ENCODE measurements at regions not wholly inside any gene's neighbourhood (a gene's known extent, or its start where the extent isn't known, plus 50 kb on each side); places are given as distances from the start of the nearest gene placed in this dataset.

DNA sequence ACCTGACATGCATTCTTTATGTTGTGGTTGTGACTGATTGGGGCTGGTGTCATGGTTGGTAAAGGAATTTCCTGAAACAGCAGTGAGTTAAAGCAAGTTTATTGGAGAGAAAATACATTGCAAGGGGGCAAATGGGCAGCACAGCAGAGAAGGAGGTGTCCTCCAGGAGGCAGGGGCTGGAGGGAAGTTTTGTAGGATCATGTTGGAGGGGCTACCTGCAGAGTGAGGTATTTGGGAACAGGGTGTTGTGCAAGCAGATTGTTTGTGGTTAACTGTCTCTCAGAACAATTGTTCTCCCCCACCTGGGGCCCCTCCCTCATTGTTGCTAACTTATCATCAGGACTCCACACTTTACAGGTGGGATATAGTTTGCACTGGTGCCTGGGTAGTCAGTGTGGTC, 196.0 kb downstream of the NSUN3 start:
- no peak for DNase-seq

DNA sequence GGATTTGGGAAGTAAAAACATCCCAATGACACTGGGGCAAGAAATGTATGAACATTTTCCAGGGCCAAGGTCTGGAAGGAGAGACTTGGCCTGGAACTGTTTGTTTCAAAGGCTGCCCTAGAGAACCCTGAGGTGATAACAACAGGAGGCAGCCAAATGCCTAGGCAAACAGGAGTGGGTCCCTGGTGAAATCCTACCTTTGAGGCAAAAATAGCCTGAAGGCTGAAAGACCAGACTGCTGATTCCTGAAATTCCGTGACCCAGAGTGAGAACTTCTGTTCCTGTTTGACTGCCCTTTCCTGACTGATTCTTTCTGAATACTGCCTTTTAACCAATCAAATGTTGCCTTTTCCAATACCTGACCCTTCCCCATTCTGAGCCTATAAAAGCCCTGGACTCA, 196.4 kb downstream of the NSUN3 start:
- DNase-seq, result no peak

DNA sequence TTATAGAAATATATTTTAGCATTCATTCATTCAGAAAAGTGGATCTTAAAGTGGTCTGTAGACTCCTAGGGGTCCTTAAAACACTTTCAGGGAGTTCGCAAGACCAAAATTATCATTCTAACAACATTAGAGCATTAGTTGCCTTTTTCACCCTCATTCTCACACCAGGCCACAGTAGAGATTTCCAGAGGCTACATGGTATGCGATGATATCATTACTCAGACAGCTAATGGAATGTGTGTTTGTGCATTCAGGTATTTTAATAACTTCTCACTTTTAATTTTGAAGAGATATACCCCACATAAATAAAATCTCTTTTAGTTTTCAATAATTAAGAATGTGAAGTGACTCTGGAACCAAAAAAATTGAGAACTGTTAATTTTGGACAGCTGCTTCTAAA, 206.9 kb downstream of the NSUN3 start:
- DNase-seq, result no peak

DNA sequence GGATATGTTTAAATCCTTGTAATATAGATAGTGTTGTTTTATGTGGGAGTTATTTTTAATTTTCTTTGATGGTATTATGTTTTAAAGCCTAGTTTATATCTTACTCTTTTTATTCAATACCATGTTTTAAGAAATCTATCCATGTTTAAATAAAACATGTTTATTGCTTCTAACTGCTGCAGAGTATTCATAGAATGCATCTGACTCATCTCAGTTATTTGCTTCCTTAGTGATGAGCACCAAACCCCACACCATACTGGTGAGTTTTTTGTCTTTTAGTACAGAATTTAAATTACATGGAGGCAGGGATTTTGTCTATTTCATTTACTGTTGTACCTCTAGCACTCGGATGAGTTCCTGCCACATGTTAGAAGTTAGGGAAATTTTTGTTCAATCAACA, 209.2 kb downstream of the NSUN3 start:
- DNase-seq, result no peak

DNA sequence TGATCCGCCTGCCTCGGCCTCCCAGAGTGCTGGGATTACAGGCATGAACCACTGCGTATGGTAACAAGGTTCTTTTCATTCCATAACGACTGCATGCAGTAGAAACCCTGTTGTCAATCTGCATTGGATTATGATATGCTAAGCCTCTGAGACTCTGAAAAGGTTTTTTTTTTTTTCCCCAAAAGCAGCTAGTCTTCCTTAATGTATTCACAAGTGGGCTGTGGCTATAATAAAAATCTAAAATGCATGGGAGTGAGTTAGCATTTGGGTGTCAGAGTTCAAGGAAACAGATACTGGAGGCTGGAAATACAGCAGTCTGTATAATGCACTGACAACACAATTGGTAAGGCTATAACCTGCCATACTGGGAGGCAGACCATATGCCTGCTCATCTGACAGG, 218.1 kb downstream of the NSUN3 start:
- no peak for DNase-seq

DNA sequence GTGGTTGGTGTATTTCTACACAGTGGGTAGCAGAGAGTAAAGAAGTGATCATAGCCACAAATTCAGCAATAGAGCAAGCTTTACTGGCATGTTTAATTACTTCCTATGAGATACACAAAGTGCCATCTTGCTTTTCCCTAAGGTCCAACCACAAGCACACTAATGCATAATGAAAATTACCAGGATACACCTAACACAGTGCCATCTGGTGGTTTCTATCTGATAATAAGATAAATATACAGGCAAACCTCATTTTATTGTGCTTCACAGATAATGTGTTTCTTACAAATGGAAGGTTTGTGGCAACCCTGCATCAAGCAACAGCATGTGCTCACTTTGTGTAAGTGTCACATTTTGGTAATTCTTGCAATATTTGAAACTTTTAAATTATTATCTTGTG, 223.0 kb downstream of the NSUN3 start:
- no peak for DNase-seq

DNA sequence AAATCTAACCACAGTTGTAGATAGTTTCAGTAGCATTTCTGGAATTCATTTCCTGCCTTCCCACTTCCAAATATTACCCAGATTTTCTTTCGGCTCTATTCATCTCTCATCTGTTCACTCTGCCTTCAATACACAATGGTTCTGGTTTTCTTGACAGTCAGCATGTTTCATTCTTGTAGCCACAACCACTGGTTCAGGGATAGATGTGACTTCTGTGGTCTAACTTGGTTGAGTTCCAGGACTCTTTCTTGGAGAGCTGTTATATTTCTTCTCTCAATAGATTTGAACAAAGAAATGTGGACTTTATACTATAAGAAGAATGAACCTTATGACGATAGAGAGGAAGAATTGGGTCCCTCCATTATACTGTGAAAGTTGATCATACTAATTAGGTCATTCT, 228.8 kb downstream of the NSUN3 start:
- DNase-seq, result no peak

DNA sequence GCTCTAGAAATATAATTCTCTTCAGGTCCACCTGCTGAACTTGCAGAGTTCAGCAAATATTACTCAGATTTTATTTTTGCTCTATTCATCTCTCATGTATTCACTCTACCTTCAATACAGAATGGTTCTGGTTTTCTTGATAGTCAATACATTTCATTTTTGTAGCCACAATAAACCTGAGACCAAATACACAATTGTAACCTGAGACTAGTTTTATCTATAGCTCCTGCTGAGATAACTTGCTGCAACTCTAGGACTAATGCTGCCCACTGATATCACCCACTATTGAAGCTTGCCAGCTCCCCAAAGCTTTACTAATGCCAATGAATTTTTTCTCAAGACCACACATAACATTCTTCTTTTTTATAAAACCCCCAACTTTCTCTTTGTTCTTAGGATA, 229.3 kb downstream of the NSUN3 start:
- no peak for DNase-seq

DNA sequence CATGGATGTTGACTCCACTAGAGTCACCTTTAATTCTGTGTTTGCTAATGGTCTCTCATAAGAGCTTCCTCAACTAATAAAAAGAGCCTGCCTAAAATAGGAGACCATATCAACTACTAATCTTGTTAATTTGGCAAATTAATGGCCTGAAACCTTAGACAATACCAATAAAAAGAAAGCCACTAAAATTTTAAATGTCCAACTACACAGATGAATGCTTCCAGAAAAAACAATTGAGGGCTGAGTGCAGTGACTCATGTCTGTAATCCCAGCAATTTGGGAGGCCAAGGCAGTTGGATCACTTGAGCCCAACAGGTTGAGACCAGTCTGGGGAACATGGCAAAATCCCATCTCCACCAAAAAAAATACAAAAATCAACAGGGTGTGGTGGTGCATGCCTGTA, 230.9 kb downstream of the NSUN3 start:
- no peak for DNase-seq

DNA sequence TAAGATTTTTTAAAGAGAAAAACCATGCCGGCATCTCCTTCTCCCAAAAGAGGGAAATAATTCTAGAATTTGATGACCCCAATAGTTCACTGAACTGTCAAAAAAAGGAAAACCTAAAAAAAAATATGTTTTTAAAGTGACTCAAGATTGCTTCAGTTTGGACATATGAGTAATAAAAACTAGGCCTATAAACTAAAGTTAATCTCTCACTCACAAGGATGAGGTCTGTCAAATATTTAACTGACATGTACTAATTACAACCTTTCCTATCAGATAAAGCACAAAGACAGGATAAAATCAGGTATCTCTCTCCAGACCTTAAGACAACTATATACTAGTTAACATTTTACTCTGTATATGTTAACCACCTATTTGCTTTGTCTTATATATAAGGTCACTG, 231.9 kb downstream of the NSUN3 start:
- DNase-seq, result no peak

DNA sequence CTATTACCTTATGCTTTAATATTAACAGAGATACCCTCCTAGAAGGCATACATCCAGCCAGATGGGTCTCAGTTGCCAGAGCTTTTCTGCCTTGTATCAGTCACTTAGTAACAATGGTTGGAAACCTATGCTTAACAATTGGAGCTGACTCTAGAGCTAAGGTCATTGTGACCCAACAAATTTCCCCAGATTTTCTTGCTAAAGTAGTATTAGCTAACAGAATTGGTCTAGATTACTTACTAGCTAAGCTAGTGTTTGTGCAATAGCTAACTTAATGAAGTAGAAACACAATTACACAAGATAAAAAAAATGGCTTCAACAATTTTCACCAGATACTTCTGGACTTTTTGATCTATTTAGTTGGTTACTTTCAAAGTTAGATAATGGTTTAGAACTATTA, 236.9 kb downstream of the NSUN3 start:
- DNase-seq, result no peak

DNA sequence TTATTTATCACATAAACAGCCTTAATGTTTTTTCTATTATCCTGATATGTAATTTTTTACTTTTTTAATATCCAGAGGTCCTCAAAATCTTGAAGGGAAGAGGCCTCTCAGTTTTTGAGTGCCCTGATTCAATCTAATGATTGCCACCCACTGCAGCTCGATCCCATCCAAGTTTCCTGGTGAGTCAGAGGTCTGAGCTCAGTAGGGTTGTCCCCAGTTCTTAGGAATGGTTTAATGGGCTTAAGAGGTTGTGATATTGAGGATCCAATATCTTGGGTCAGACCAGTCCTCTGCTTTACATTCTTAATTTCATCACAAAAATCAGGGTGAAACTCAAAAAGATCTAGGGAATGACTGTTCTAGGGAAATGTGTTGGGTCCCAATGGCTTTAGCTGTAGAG, 238.5 kb downstream of the NSUN3 start:
- no peak for DNase-seq

DNA sequence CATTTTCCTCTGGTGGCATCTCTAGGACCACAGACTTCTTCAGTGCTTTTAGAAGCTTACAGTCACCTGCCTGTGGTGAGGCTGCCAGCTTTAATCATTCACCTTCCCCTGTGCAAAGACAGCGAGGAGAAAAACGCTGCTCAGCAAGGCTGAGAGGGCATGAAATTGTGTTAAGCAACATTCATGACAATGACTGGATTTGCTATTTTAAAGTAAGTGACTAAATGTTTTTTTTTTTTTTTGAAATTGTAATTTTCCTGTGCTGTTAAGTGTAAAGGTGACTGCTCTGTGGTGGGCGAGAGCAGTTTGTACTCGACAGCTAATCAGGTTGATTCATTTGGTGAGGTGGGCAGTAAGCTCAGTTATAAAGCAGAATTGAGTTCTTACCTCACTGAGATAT, 240.4 kb downstream of the NSUN3 start:
- peak in 27 of 56 donors; percentile 2 to 84 (median 29) for DNase-seq

DNA sequence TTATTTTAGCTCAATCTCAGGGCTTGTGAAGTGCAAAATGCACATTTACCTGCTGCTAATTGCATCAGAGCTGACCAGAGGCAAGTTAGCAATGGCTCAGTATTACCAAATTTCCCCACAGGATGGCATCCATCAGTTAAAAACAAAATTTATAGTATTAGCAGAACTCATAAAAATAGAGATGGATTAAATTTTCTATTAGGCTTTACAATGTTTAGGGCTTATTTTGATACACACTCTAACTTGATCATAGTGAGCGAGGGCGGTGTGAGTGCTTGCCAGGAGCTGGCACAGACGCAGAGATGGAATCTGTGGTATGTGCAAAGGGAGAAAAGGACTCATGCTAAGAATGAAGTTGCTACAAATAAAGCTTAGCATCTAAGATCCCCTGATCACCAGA, 241.0 kb downstream of the NSUN3 start:
- DNase-seq, result peak in 12 of 56 donors; percentile 1 to 51 (median 26)

DNA sequence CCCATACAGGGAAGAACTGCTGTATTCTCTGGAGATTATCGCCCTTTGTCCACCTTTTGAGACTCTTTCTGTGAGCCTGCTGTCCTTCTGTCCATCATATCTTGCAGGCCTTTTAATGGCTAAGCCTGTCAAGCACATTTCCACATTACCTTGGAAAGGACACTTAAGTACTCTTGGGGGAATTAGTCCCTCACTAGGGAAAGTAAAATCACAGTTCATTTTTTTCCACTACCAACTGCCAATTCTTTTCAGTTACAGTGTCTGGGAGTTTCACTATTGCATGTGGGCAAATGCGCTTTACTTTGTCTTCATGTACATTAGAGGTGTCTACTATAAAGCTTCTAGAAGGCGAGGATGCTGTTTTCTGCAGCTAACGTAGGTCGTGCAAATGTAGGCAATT, 242.1 kb downstream of the NSUN3 start:
- DNase-seq, result no peak

DNA sequence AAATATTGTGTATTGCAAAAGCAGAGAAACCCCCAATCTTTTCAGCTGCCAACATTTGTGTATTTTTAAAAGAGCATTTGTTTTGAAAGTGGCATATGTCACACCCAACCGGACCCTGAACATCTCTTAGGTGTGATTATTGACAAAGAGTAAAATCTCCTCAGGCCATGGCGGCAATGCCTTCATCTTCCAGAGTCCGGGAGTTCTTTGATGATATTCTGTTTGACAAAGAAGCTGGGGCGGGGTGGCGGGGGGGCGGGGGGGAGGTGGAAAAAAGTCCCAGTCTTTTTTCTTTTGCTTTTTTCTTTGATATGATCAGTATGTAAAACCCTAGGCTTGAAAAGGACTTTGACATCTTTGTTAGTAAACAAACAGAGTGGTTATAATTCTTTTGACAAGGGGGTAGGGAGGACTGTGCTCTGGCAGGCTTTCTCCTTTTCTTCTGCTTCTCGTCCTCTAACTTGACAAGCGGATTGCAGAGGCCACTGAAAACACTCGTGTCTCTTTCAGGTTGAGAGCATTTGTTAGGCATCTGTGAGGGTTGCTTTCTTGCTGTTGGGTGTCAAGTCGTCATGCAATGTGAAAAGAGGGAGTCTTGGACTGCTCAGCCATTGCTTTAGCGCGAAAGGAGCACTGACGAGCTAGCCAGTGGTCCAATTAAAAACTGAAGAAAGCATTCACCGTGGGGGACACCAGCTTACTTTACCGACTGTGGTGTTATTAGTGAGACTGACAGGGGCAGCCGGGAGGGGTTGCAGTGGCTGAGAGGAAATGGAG, 243.2 kb downstream of the NSUN3 start:
- peak in 2 of 56 donors; percentile 1 to 8 for DNase-seq

DNA sequence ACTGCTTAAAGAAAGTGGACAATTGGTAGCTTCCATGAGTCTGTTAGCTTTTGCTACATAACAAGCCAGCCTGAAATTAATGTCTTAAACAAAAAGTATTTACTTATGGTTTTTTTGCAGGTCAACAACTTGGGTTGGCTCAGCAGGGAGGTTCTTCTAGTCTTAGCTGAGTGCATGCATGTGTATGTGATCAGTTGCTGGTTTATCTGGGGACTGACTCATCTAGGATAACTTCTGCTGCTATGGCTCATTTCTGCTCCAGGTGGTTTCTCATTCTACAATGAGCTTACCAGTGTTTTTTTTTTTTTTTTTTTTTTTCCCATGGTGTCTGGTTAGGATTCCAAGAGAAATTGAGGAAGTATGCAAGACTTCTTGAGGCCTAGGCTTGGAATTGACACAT, 244.7 kb downstream of the NSUN3 start:
- DNase-seq, result no peak

DNA sequence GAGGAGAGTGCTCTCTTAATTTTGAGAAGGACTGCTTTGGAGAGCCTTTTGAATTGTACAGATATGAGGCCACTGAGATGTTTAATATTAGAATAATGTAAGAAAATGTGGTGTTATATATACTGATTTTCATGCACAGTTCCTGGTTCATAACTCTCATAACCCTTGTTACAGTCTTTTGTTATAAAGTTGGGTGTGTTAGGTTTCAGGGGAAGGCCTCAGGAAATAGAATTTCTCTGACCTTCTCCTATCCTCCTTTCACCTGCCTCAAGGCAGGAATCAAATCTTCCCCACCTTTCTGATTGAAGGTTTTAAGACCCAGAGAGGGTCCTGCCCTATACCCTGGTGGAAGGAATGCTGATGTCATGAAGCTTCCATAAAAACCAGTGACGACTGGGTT, 245.9 kb downstream of the NSUN3 start:
- DNase-seq, result no peak

DNA sequence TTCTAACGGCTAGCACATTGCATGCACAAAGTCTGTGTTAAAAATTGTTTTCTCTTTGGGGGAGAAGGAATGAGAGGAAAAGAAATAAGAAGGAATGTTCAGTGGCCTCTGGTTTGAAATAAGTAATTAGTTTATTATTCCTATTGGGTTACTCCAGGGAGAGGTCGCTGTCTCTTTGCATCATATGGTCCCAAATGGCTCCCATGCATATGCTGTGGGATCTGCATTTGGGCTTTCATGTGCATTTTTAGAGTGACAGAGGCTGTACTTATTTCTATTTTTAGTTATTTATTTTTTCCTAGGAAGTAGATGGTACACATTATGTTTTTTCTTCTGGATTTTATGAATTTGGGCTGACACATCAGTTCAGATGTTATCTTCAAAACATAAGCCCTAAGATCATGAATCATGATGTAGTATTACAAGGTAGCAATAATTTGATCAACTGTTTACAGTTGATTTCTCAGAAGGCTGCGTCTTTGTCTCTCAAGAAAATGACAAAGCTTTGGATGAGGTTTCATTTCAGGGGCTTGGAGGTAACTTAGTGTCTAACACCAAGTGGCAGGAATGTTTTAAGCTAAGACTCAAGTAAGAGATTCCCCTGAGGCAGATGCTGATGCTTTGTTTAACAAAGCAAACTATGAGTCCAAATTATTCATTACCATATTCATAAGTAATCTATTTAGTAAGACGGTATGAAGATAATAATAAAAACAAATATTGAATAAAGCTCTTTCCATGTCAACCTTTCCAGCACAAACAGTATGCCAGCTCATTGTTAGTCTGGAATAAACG, 247.7 kb downstream of the NSUN3 start:
- no peak for DNase-seq

DNA sequence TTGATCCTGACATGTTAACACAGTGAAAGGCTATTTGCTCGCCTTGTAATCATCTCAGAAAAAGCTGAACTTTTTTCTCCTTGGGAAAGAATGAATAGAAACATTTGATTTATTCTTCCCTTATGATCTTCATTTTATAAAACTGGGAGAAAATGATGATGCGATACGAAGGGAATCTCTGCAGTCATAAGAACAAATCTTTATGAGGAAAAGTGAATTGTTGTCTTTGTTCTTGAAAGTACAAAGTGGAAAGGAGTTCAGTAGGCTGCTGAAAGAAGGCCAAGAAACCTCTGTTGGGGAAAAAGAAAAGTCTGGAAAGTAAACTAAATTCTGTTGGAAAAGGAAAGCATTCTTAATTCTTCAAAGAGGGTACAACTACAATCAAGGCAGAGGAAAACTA, 248.8 kb downstream of the NSUN3 start:
- no peak for DNase-seq

DNA sequence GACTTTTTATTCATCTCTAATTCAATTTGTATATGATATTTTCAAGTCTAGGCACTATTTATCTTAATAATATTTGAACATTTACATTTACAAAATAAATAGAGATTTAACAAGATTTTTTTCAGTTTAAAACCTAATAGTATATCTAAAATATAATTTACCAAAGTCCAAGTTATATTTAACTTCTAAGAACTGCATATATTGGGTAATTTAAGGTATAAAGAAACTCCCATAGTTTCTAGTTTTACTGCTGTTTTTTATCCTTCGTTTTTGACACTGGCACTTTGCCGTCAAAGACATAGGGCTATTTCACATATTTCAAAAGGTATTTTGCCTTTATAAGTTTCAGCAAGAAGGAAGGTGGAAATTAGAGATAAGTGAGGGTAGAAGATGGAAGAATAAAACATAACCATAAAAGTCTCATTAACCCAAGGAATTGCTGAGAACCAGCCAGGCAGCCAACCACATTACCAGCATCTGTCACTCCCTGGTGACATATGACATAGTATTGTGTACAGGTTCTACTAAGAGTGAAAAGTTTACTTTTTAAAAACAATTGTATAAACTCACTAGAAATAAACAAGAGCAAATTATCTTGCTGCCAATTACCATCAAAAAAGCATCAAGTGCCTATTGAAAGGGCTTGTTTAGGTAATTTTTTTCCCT, 251.5 kb downstream of the NSUN3 start:
- no peak for DNase-seq

DNA sequence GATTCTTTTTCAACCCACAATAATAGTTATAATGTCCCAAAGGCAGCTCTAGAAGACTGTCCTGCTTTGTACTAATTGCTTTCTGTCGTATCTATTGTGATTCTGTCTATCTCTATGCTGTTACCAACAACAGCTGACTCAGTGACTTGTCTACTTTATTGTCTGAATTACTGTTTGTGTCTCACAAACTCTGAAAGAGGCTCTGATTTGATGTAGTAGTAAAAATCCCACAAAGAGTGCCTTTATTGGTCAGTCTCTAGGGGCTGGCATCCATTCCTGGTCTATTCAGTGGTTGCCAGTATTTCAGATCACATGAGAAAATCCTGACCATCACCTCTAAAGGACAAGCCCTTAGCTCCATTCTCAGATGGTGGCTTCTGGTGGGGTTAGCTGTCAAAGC, 254.2 kb downstream of the NSUN3 start:
- peak in 14 of 56 donors; percentile 1 to 39 (median 17) for DNase-seq

DNA sequence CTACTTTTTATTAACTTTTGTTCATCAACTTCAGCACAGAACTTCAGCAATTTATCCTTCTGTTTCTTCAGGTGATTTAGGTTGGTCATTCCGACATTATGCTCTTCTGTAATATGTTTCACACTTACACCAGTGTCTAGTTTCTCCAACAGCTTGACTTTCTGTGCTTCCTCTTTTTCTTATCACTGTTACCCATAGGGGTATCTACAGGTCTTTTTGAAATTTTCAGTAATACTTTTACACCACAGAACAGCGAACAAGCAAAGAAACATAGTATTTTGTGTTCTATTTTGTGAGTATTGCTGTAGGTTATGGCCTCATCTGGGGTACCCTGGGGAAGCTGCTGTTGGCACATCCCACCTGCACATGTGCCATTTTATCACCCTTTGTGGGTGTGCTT, 260.7 kb downstream of the NSUN3 start:
- DNase-seq, result no peak
